Transverse colon (tissue), 4 donors: ENCODE measurements at regions not wholly inside any gene's neighbourhood (a gene's known extent, or its start where the extent isn't known, plus 50 kb on each side); places are given as distances from the start of the nearest gene placed in this dataset.

Source experiments
- DNase-seq: peaks from one replicate; pipeline ENCODE4 v3.0.0-alpha.2; 2019
- H3K27ac ChIP-seq, 4 donors: fragments of 200-600 bp; sonication (generic); 2 replicates each; pipeline ENCODE4 v1.5.1; 2016 to 2018; ENCODE audit warnings: inconsistent platforms in 4 of 4
- H3K27me3 ChIP-seq: fragments of 200-600 bp; sonication (generic); 2 replicates; pipeline ENCODE4 v1.5.1; 2017; ENCODE audit warnings: inconsistent platforms
- H3K36me3 ChIP-seq, 4 donors: fragments of 200-600 bp; sonication (generic); 2 replicates each; pipeline ENCODE4 v1.5.1; 2017 to 2019; ENCODE audit warnings: inconsistent platforms in 4 of 4
- H3K4me1 ChIP-seq, 4 donors: fragments of 200-600 bp; sonication (generic); 2 replicates each; pipeline ENCODE4 v1.5.1; 2017 to 2020; ENCODE audit warnings: inconsistent platforms in 4 of 4
- H3K4me3 ChIP-seq, 4 donors: fragments of 200-600 bp; sonication (generic); 1 replicate in 1 of 4; 2 replicates in 3 of 4; pipeline versions ENCODE4 v1.5.1 to v1.6.1; 2017 to 2019; ENCODE audit warnings: inconsistent platforms in 4 of 4
- H3K9me3 ChIP-seq, 2 donors: fragments of 200-600 bp; sonication (generic); 2 replicates each; pipeline ENCODE4 v1.5.1; 2017 to 2019; ENCODE audit warnings: inconsistent platforms in 2 of 2
- CTCF ChIP-seq, 5 experiments: fragments of 200-600 bp in 3 of 5; fragments of 450-650 bp in 2 of 5; sonication (generic) in 3 of 5; IDR thresholded peaks; 1 replicate in 2 of 5; 2 replicates in 3 of 5; pipeline ENCODE4 v1.5.1; 2016 to 2017; ENCODE audit warnings: antibody characterized with exemption in 5 of 5, inconsistent platforms in 3 of 5, mild to moderate bottlenecking in 2 of 5, moderate library complexity in 1 of 5
- EP300 ChIP-seq: sonication (generic); formaldehyde crosslinking; IDR thresholded peaks from one replicate; pipeline ENCODE4 v1.6.1; 2017; ENCODE audit warnings: antibody characterized with exemption, low read depth
- POLR2A ChIP-seq: fragments of 450-650 bp; IDR thresholded peaks from one replicate; pipeline ENCODE4 v1.6.1; 2016; ENCODE audit warnings: antibody characterized with exemption, mild to moderate bottlenecking, moderate library complexity
- POLR2AphosphoS5 ChIP-seq, 3 donors: sonication (generic); formaldehyde crosslinking; IDR thresholded peaks; one replicate each; pipeline ENCODE4 v1.6.1; 2016; ENCODE audit warnings: antibody characterized with exemption in 3 of 3
- WGBS, 2 donors: methylation state at CpG; one replicate each; pipeline ENCODE4 v1.1.5; 2018; ENCODE audit warnings: low coverage in 1 of 2; 5-methylcytosine and 5-hydroxymethylcytosine counted together
- in situ Hi-C, 4 donors: fragments of 200-750 bp; cut with MboI; loops; one replicate each; pipeline versions ENCODE4 v1.15.0 to v1.15.1; 2017; ENCODE audit warnings: low sequenced_read_pairs in 3 of 4, low pct_ligation_motif_present in 1 of 4, low pct_unique_long_range_greater_than_20kb in 1 of 4
- intact Hi-C: fragments of 100-400 bp; cut with DNase I; formaldehyde crosslinking; loops from one replicate; pipeline ENCODE4 v1.15.1; 2023; ENCODE audit warnings: low total_unique reads

GRCh38 chr1:244314921-244315559 is 136.7 kb downstream of the ADSS2 start:
- no peak for DNase-seq
- WGBS, 2 donors, result 60 to 80% methylated on average over 8 of the region's 8 CpGs
- Histone ChIP-seq H3K4me1 (peaks cover 0 to 3% (median 0%) of the 10 kb centered on the region in 4 donors), H3K9me3 (no peaks in the 10 kb centered on the region), H3K27me3 (no peaks in the 10 kb centered on the region), H3K4me3 (no peak overlapping the region), H3K27ac (no peak overlapping the region), H3K36me3 (no peaks in the 10 kb centered on the region)
- TF ChIP-seq CTCF (IDR thresholded peaks at IDR 0.05) (no peak), POLR2A (no peak)
- in situ Hi-C loops (loop anchor here in 1 of 4 donors (10.0 kb wide), 1 partner anchor 140 kb away; the partner anchor contains the start of gene ADSS2), intact Hi-C loops (loop anchor here (2.0 kb wide), 1 partner anchor 14 kb away; no protein-coding TSS in a partner anchor)

GRCh38 chr1:244315996-244316395 is 135.7 kb downstream of the ADSS2 start:
- peaks cover 0 to 7% (median 0%) of the 10 kb centered on the region in 4 donors for H3K4me1 ChIP-seq
- no peak overlapping the region for H3K4me3 ChIP-seq
- DNase-seq, result no peak
- H3K27ac ChIP-seq, result no peak overlapping the region
- no peaks in the 10 kb centered on the region for H3K27me3 ChIP-seq
- H3K36me3 ChIP-seq, result no peaks in the 10 kb centered on the region
- H3K9me3 ChIP-seq, result no peaks in the 10 kb centered on the region
- WGBS, 2 donors, result 98% methylated on average over 4 of the region's 4 CpGs; no CpG with 5 or more reads in 1 of the 2 donors
- TF ChIP-seq POLR2A (no peak), CTCF (IDR thresholded peaks at IDR 0.05) (no peak), EP300 (no peak), POLR2AphosphoS5 (IDR thresholded peaks at IDR 0.05) (no peak)
- in situ Hi-C loops, result loop anchor here in 1 of 4 donors (10.0 kb wide), 1 partner anchor 139 kb away; the partner anchor contains the start of gene ADSS2
- intact Hi-C loops, result loop anchor here (2.0 kb wide), 1 partner anchor 13 kb away; no protein-coding TSS in a partner anchor

- no peak overlapping the region for H3K27ac ChIP-seq
- H3K36me3 ChIP-seq, result no peaks in the 10 kb centered on the region
- H3K4me3 ChIP-seq, result no peak overlapping the region
- intact Hi-C loops (no loop called here), in situ Hi-C loops (loop anchor here in 1 of 4 donors (10.0 kb wide), 1 partner anchor 138 kb away; the partner anchor contains the start of gene ADSS2)
- TF ChIP-seq EP300 (no peak), CTCF (IDR thresholded peaks at IDR 0.05) (no peak), POLR2A (no peak), POLR2AphosphoS5 (IDR thresholded peaks at IDR 0.05) (no peak)
- WGBS, 2 donors, result 93% methylated on average over 6 of the region's 6 CpGs
- peaks cover 0 to 7% (median 0%) of the 10 kb centered on the region in 4 donors for H3K4me1 ChIP-seq
- H3K9me3 ChIP-seq, result no peaks in the 10 kb centered on the region
- H3K27me3 ChIP-seq, result no peaks in the 10 kb centered on the region
- no peak for DNase-seq
These were observed 135.3 kb downstream of the ADSS2 start for GRCh38 chr1:244316407-244316806.

- H3K4me3 ChIP-seq, result no peak overlapping the region
- H3K27ac ChIP-seq, result no peak overlapping the region
- 56 to 100% methylated on average over 3 to 7 of the region's 8 CpGs for whole genome bisulfite sequencing, 2 donors
- H3K9me3 ChIP-seq, result no peaks in the 10 kb centered on the region
- no peaks in the 10 kb centered on the region for H3K36me3 ChIP-seq
- no peaks in the 10 kb centered on the region for H3K27me3 ChIP-seq
- TF ChIP-seq EP300 (no peak), CTCF (IDR thresholded peaks at IDR 0.05) (no peak), POLR2A (no peak), POLR2AphosphoS5 (IDR thresholded peaks at IDR 0.05) (no peak)
- in situ Hi-C loops, result loop anchor here in 1 of 4 donors (10.0 kb wide), 1 partner anchor 138 kb away; the partner anchor contains the start of gene ADSS2
- DNase-seq, result no peak
- intact Hi-C loops, result no loop called here
- H3K4me1 ChIP-seq, result peaks cover 0 to 10% (median under 1%) of the 10 kb centered on the region in 4 donors
These were observed 134.6 kb downstream of the ADSS2 start for GRCh38 chr1:244316986-244317655.
